ENCODE measurements at regions not wholly inside any gene's neighbourhood (a gene's known extent, or its start where the extent isn't known, plus 50 kb on each side); places are given as distances from the start of the nearest gene placed in this dataset.

DNA sequence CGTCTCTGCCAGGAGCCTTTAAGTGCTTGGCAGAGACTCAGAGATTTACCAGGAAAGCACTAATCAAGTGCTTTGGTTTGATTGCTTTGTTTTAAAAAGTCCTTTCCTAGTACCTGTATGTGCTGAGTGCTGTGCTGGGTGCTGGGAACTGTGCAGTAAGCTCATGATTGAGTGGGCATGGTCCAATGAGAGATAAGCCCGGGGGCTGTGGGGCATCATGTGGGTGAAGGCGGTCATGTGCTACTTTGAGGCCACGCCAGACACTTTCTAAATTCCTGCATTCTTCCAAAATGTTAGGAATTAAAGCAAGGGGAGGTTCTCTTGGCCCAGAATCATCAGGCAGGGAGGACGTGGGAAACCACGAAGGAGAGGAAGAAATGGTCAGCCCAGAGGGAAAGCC lies 109.0 kb downstream of the ACAA2 start:
- TF ChIP-seq, protein P1, sequence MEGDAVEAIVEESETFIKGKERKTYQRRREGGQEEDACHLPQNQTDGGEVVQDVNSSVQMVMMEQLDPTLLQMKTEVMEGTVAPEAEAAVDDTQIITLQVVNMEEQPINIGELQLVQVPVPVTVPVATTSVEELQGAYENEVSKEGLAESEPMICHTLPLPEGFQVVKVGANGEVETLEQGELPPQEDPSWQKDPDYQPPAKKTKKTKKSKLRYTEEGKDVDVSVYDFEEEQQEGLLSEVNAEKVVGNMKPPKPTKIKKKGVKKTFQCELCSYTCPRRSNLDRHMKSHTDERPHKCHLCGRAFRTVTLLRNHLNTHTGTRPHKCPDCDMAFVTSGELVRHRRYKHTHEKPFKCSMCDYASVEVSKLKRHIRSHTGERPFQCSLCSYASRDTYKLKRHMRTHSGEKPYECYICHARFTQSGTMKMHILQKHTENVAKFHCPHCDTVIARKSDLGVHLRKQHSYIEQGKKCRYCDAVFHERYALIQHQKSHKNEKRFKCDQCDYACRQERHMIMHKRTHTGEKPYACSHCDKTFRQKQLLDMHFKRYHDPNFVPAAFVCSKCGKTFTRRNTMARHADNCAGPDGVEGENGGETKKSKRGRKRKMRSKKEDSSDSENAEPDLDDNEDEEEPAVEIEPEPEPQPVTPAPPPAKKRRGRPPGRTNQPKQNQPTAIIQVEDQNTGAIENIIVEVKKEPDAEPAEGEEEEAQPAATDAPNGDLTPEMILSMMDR (IDR thresholded peaks at IDR 0.05; ENCODE audit: extremely low read depth, low read depth, low read length) = no peak
- Histone ChIP-seq H3K9me3 (ENCODE audit: low read depth, low read length) (no peaks in the 10 kb centered on the region), H3K27ac (ENCODE audit: low read depth, low read length) (no peak overlapping the region), H4K20me1 (ENCODE audit: insufficient read depth, low read length) (no peaks in the 10 kb centered on the region), H3K4me1 (ENCODE audit: insufficient read depth, low read length) (peaks cover 2% of the 10 kb centered on the region), H2AFZ (ENCODE audit: low read length) (no peak overlapping the region), H3K36me3 (ENCODE audit: insufficient read depth, low read length) (no peaks in the 10 kb centered on the region), H3K79me2 (ENCODE audit: insufficient read depth, low read length) (no peaks in the 10 kb centered on the region), H3K4me2 (ENCODE audit: insufficient read depth, low read length) (no peak overlapping the region), H3K4me3 (ENCODE audit: insufficient read depth, low read length) (no peak overlapping the region), H3K27me3 (ENCODE audit: insufficient read depth, low read length) (no peaks in the 10 kb centered on the region)
- DNase-seq (ENCODE audit: insufficient read length, low spot score, missing footprints) = no peak

DNA sequence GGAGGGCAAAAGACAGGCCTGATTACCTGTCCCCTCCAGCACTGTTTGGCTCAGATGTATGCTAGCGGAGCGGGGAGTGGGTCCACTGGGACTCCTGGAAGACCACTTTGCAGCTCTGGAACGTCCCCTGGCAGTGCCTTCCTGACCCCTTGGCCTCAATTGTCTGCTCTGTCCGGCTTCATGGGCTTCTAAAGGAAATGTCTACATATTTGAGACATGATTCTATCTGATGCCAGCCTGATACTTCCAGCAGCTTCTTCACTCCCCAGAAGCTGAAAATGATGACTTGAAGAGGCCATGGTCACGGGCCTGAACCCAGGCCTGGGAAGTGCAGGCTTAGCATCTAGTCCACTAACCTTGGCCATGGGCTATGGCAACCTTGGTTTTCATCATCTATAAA lies 112.1 kb downstream of the ACAA2 start:
- H3K4me2 ChIP-seq (ENCODE audit: insufficient read depth, low read length) = no peak overlapping the region
- H2AFZ ChIP-seq (ENCODE audit: low read length) = no peak overlapping the region
- no peaks in the 10 kb centered on the region for H4K20me1 ChIP-seq (ENCODE audit: insufficient read depth, low read length)
- no peak for DNase-seq (ENCODE audit: insufficient read length, low spot score, missing footprints)
- H3K27me3 ChIP-seq (ENCODE audit: insufficient read depth, low read length) = no peaks in the 10 kb centered on the region
- no peak overlapping the region for H3K4me3 ChIP-seq (ENCODE audit: insufficient read depth, low read length)
- no peaks in the 10 kb centered on the region for H3K9me3 ChIP-seq (ENCODE audit: low read depth, low read length)
- TF ChIP-seq, protein P1 (IDR thresholded peaks at IDR 0.05; ENCODE audit: extremely low read depth, low read depth, low read length) = no peak
- no peak overlapping the region for H3K27ac ChIP-seq (ENCODE audit: low read depth, low read length)
- no peaks in the 10 kb centered on the region for H3K79me2 ChIP-seq (ENCODE audit: insufficient read depth, low read length)
- H3K4me1 ChIP-seq (ENCODE audit: insufficient read depth, low read length) = peaks cover 10% of the 10 kb centered on the region
- no peaks in the 10 kb centered on the region for H3K36me3 ChIP-seq (ENCODE audit: insufficient read depth, low read length)

DNA sequence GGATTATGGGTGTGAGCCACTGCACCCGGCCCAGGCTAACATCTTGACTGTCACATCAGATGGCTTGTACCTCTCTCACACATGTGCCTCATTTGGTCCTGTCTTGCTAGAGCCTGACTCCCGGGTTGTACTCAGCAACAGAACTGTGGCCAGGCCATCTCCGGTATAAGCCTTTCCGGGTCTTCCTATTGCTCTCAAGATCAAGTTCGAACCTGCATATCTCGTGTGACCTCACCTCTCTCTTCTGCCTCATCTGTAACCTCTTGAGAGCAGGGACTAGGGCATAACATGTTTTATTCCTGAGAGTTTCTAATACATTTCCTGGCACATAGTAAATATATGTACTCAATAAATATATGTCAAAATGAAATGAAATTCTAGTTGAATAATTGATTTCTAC lies 114.0 kb downstream of the ACAA2 start:
- TF ChIP-seq, protein P1 (IDR thresholded peaks at IDR 0.05; ENCODE audit: extremely low read depth, low read depth, low read length) = no peak
- DNase-seq (ENCODE audit: insufficient read length, low spot score, missing footprints) = no peak
- no peak overlapping the region for H3K27ac ChIP-seq (ENCODE audit: low read depth, low read length)
- no peaks in the 10 kb centered on the region for H3K27me3 ChIP-seq (ENCODE audit: insufficient read depth, low read length)
- no peaks in the 10 kb centered on the region for H4K20me1 ChIP-seq (ENCODE audit: insufficient read depth, low read length)
- H3K4me3 ChIP-seq (ENCODE audit: insufficient read depth, low read length) = no peak overlapping the region
- peaks cover 14% of the 10 kb centered on the region for H3K4me1 ChIP-seq (ENCODE audit: insufficient read depth, low read length)
- no peaks in the 10 kb centered on the region for H3K79me2 ChIP-seq (ENCODE audit: insufficient read depth, low read length)
- H3K36me3 ChIP-seq (ENCODE audit: insufficient read depth, low read length) = no peaks in the 10 kb centered on the region
- H3K4me2 ChIP-seq (ENCODE audit: insufficient read depth, low read length) = no peak overlapping the region
- H2AFZ ChIP-seq (ENCODE audit: low read length) = no peak overlapping the region
- no peaks in the 10 kb centered on the region for H3K9me3 ChIP-seq (ENCODE audit: low read depth, low read length)

DNA sequence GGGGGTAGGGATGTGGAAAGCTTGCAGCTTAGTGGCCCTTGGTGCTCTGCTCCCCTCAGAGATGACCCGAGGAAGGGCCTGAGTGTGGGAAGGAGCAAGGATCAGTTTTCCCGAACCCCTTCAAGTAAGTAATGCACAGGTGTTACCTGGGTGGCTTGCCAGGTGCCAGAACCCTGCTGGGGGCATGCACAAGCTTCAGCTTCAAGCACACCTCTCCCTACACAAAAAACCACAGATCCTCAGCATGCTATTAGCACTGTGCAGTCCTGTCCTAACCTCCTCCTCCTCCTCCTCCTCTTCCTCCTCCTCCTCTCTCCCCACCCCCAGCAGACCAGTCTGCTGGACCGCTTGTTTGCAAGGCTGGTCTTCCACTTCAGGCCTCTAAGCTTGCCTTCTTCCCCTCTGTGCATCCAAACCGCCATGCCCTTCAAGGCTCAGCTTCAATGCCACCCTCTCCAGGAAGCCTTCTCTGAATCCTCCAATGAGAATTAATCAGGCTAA lies 114.8 kb downstream of the ACAA2 start:
- Histone ChIP-seq H3K4me2 (ENCODE audit: insufficient read depth, low read length) (no peak overlapping the region), H4K20me1 (ENCODE audit: insufficient read depth, low read length) (no peaks in the 10 kb centered on the region), H3K4me3 (ENCODE audit: insufficient read depth, low read length) (no peak overlapping the region), H3K9me3 (ENCODE audit: low read depth, low read length) (no peaks in the 10 kb centered on the region), H2AFZ (ENCODE audit: low read length) (no peak overlapping the region), H3K27me3 (ENCODE audit: insufficient read depth, low read length) (no peaks in the 10 kb centered on the region), H3K4me1 (ENCODE audit: insufficient read depth, low read length) (peaks cover 14% of the 10 kb centered on the region), H3K36me3 (ENCODE audit: insufficient read depth, low read length) (no peaks in the 10 kb centered on the region), H3K27ac (ENCODE audit: low read depth, low read length) (no peak overlapping the region), H3K79me2 (ENCODE audit: insufficient read depth, low read length) (no peaks in the 10 kb centered on the region)
- TF ChIP-seq, protein P1 (IDR thresholded peaks at IDR 0.05; ENCODE audit: extremely low read depth, low read depth, low read length) = no peak
- no peak for DNase-seq (ENCODE audit: insufficient read length, low spot score, missing footprints)
